HTERT RPE-1 (cell line): ENCODE measurements at regions not wholly inside any gene's neighbourhood (a gene's known extent, or its start where the extent isn't known, plus 50 kb on each side); places are given as distances from the start of the nearest gene placed in this dataset.

Source experiments
- in situ Hi-C: fragments of 300-500 bp; cut with MboI; formaldehyde crosslinking; loops from 4 replicates; pipeline ENCODE4 v1.14.3; 2020; ENCODE audit warnings: low sequenced_read_pairs

GRCh38 chr4:54937501-54937900 lies 187.9 kb downstream of the KDR start:
- in situ Hi-C loops = no loop called here

- in situ Hi-C loops = no loop called here
Measured at GRCh38 chr4:54933579-54933978, 191.8 kb downstream of the KDR start.

- in situ Hi-C loops = no loop called here
Measured at GRCh38 chr4:54930226-54930625, 195.2 kb downstream of the KDR start.

GRCh38 chr4:54929459-54929858 lies 195.9 kb downstream of the KDR start:
- in situ Hi-C loops = no loop called here

- in situ Hi-C loops = no loop called here
Measured at GRCh38 chr4:54924891-54925290, 200.5 kb downstream of the KDR start.

DNA sequence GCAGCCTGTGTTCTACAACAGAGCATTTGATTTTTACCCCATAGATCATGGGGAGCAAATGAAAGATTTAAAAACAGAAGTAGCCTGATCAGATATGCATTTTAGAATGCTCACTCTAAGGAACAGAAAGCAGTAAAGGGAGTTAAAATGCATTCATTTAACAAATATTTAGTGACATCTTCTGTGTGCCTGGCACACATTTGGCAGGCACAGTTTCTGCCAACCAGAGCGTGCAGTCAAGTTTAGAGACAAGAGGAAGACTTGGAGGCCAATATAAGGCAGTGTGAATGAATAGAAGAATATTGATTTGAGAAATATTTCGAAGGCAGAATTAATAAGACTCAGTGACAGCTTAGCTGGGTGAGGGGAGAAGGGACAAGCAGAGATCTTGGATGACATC lies 210.1 kb downstream of the KDR start:
- in situ Hi-C loops = no loop called here

- in situ Hi-C loops = no loop called here
Measured at GRCh38 chr4:54914781-54915180, 210.6 kb downstream of the KDR start.

- in situ Hi-C loops = no loop called here
Measured at GRCh38 chr4:54913751-54914526, 211.5 kb downstream of the KDR start.

GRCh38 chr4:54912155-54912554 lies 213.2 kb downstream of the KDR start:
- in situ Hi-C loops = no loop called here

DNA sequence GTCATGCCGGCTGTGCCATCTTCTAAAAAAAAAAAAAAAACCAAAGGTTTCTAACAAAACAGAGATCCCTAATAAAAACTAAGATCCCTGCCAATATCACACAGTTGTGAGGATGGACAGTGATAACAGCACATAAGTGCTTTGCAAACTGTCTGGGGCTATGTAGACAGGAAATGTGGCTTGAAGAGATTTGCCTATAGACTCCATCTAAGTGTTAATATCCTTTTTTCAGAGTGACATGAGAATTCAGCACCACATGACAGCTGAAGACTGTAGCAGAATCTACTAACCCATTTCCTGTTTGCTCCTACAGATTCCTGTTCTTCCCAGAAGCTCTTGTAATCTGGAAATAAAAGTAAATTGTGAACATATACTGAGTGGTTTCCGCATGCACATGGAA lies 215.4 kb downstream of the KDR start:
- in situ Hi-C loops = no loop called here

DNA sequence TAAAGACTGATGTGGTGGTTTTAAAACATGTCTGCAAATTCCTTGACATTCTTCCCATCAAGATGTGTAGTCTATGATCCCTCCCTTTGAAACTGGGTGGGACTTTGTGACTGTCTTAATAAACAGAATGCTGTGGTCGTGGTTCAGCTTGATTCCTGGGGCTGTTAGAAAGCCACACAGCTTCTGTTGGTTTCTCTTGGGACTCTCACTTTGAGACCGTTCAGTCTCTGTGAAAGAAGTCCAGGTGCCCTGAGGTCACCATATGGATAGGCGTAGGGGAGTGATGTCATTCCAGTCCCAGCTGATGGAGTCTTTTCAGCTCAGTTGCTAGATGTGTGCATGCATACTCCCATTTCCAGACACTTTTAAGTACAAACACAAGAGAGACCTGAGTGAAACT lies 216.6 kb downstream of the KDR start:
- in situ Hi-C loops = no loop called here

DNA sequence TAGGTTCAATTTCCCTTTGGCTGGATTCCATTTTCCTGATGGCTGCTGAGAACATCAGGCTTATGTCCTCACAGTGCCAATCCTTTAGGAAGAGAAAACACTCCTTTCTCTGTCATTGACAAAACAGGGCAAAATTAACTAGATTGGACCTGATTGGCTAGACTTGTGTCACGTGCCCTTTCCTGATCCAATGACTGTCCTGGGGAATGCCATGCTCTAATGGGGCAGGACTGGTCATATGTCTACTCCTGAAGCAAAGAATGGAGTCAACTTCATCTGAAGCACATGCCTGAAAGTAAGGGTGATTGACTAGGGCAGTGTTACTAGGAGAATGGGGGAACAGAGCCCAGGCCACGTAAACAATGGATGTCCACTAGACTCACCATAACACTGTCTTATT lies 220.4 kb downstream of the KDR start:
- in situ Hi-C loops = no loop called here

- in situ Hi-C loops = no loop called here
Measured at GRCh38 chr4:54902976-54903375, 222.4 kb downstream of the KDR start.

- in situ Hi-C loops = no loop called here
Measured at GRCh38 chr4:54902271-54902670, 223.1 kb downstream of the KDR start.

GRCh38 chr4:54901202-54901601 lies 224.2 kb downstream of the KDR start:
- in situ Hi-C loops = no loop called here

DNA sequence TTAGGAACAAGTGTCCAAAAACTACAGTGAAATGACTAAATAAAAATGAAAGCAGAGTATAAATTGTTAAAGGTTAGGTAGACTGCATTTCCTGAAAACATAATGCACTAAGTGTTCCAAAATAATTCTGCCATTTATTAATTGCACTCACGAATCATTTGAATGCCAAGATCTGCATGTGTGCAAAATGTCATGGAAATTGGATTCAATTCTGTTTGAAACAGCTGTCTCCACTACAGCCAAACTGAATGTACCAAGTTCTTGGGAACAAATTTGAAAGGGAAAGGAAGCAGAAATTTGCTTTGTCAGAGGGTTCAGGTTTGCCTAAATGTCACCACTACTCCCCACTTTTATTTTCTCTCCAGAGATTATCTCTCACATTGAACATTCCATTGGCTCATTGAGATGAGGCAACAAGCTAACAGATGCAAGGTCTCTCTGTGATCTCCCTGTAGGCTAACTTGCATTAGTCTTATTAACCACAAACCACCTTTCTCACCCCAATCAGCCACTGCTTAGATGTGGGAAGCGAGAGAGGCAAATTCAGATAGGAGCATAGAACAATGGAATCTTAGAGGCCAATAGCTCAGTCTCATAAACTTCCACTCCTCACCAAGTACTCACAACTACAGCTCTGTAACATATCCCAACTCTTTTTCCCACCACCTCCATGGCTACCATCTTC lies 226.6 kb downstream of the KDR start:
- in situ Hi-C loops = no loop called here

GRCh38 chr4:54898056-54898562 lies 227.3 kb downstream of the KDR start:
- in situ Hi-C loops = no loop called here

DNA sequence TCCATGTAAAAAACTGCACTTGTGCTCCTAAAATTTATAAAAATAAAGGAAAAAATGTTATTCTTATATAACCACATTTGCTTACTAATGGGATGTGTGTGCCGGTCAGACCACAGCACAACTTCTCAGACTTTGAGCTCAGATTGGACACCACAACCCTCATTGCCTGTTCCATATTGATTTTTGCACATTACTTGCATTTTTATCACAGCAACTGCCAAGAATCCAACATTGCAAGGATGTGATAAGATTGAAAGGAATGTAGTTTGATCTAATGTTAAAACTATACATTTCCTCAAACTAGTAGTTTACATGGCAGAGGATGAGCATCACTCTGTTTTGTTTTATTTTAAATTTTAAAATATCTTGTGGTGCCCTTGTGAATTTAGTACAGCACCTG lies 227.8 kb downstream of the KDR start:
- in situ Hi-C loops = no loop called here

DNA sequence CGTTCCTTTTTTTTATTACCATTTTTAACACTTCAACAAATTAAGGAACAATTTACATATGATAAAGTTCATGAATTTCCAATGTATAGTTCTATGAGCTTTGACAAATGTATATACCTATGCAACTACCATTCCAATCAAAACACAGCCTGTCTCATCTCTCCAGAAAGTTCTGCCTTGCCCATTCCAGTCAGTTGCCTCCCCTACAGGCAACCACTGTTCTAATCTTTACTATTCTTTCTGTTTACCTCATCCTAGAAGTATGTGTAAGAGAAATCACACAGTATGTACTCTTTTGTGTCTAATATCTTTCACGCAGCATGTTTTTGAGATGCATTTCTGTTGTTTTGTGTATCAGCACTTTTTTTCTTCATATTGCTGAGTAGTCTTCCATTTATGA lies 224.9 kb downstream of the KIT start:
- in situ Hi-C loops = no loop called here

- in situ Hi-C loops = no loop called here
Measured at GRCh38 chr4:54879576-54879975, 221.8 kb downstream of the KIT start.

DNA sequence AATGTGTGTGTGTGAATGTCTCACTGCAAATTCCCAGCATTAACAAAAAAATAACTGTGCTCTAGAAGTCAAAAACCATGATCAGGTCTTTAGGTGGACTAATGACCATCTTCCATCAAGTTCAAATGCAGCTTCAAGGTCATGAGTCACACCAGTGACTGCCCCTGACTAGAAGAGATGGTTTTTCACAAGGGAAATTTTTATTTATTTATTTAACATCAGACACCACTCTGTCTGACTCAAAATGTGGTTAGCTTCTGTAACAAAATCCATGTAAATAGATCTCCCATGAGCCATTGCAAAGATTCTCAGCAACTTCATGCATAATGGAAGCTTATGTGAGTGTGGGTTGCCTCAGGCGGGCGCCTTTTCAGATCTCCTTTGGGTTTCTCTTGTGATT lies 219.2 kb downstream of the KIT start:
- in situ Hi-C loops = no loop called here

GRCh38 chr4:54872261-54872660 lies 214.5 kb downstream of the KIT start:
- in situ Hi-C loops = no loop called here
